CD4-positive, alpha-beta T cell treated with Interleukin-6 at 100 ng/mL for 8 hours (primary cell): ENCODE measurements at regions not wholly inside any gene's neighbourhood (a gene's known extent, or its start where the extent isn't known, plus 50 kb on each side); places are given as distances from the start of the nearest gene placed in this dataset.

Experiments
- DNase-seq: peaks from one replicate; pipeline ENCODE4 v3.0.0-alpha.2; 2020; ENCODE audit warnings: mixed read lengths, low spot score

GRCh38 chr2:234278556-234279255 lies 218.2 kb downstream of the ARL4C start:
- DNase-seq, result peak; percentile 59

GRCh38 chr2:234275515-234275914 lies 221.4 kb downstream of the ARL4C start:
- DNase-seq, result no peak

GRCh38 chr2:234273887-234274584 lies 222.8 kb downstream of the ARL4C start:
- peak; percentile 53 for DNase-seq

GRCh38 chr2:234272069-234272850 lies 221.8 kb downstream of the SPP2 start:
- no peak for DNase-seq

GRCh38 chr2:234271338-234271737 lies 220.8 kb downstream of the SPP2 start:
- DNase-seq, result no peak

- DNase-seq, result no peak
Measured at GRCh38 chr2:234269769-234270204, 219.3 kb downstream of the SPP2 start.

- DNase-seq, result no peak
Measured at GRCh38 chr2:234267534-234267933, 217.0 kb downstream of the SPP2 start.

GRCh38 chr2:234266952-234267351 lies 216.4 kb downstream of the SPP2 start:
- DNase-seq, result no peak

- no peak for DNase-seq
Measured at GRCh38 chr2:234265206-234265605, 214.7 kb downstream of the SPP2 start.

- no peak for DNase-seq
Measured at GRCh38 chr2:234261736-234262135, 211.2 kb downstream of the SPP2 start.

- no peak for DNase-seq
Measured at GRCh38 chr2:234259440-234259839, 208.9 kb downstream of the SPP2 start.

- DNase-seq, result no peak
Measured at GRCh38 chr2:234258562-234259141, 208.2 kb downstream of the SPP2 start.

GRCh38 chr2:234257859-234258561 lies 207.5 kb downstream of the SPP2 start:
- DNase-seq, result peak; percentile 15

- DNase-seq, result no peak
Measured at GRCh38 chr2:234256516-234256915, 206.0 kb downstream of the SPP2 start.

- DNase-seq, result no peak
Measured at GRCh38 chr2:234254783-234255521, 204.4 kb downstream of the SPP2 start.

- no peak for DNase-seq
Measured at GRCh38 chr2:234252772-234253171, 202.3 kb downstream of the SPP2 start.

- no peak for DNase-seq
Measured at GRCh38 chr2:234251326-234252271, 201.1 kb downstream of the SPP2 start.

- DNase-seq, result no peak
Measured at GRCh38 chr2:234250926-234251325, 200.4 kb downstream of the SPP2 start.

- no peak for DNase-seq
Measured at GRCh38 chr2:234249873-234250272, 199.4 kb downstream of the SPP2 start.
